ENCODE measurements at regions not wholly inside any gene's neighbourhood (a gene's known extent, or its start where the extent isn't known, plus 50 kb on each side); places are given as distances from the start of the nearest gene placed in this dataset.

- TF ChIP-seq TAF1 (IDR thresholded peaks at IDR 0.05; ENCODE audit: low read depth), result no peak
- TF ChIP-seq EP300 (IDR thresholded peaks at IDR 0.05; ENCODE audit: borderline replicate concordance), result no peak
Observed at GRCh38 chr14:22380571-22381407, 208.2 kb downstream of the DAD1 start.
